ENCODE measurements at regions not wholly inside any gene's neighbourhood (a gene's known extent, or its start where the extent isn't known, plus 50 kb on each side); places are given as distances from the start of the nearest gene placed in this dataset.

DNA sequence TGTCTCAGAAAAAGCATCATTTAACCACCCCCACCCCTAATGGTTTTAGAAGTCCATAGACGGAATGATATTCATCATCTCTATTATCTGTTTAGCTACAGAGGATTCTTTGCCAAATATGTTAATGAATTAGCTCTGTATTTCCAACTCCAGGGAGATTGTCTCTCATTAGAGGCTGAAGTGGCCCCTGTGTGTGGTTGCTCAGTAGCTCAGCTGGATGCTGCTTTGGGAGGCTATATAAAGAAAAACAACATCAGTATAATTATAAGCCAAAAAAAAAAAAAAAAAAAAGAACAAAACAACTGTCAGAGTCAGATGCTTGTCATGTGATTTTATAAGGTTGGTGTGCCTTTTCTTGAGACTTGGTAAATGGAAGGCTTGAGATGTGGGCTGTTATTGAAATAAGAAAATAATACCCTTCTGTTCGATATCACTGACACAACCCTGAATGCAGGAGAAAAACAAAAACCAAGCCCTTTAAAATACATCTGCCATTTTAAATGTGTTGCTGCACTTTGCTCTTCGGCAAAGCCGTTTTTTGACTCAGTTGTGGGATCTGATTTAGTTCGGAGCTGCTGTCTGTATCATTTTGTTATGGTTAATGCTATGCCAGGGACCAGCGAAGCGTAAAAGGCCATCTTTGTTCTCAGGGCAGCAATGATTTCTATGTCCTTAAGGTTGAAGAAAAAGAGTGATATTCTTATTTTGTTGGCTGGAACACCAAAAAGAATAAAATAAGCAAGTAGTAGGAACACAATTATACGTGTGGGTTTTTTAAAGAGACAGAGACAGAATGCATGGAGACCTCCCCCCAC is 422.6 kb downstream of the QKI start:
- Histone ChIP-seq H3K27me3 (ENCODE audit: low read length) (no peaks in the 10 kb centered on the region), H3K9me3 (ENCODE audit: insufficient read depth, low read length) (peaks cover 6% of the 10 kb centered on the region; the same call in 1 of the 2 replicates), H3K4me3 (ENCODE audit: insufficient read depth, low read length, poor library complexity, severe bottlenecking) (no peak overlapping the region), H2AFZ (ENCODE audit: low read depth, low read length, severe bottlenecking) (no peak overlapping the region), H4K20me1 (ENCODE audit: low read depth, low read length) (no peaks in the 10 kb centered on the region), H3K9ac (ENCODE audit: low read length) (no peak overlapping the region), H3K79me2 (ENCODE audit: insufficient read depth, low read length) (no peaks in the 10 kb centered on the region), H3K27ac (ENCODE audit: low read depth, low read length) (no peak overlapping the region), H3K9me2 (replicated peaks; ENCODE audit: insufficient read depth, low read length) (no peaks in the 10 kb centered on the region), H3K36me3 (ENCODE audit: low read length) (no peaks in the 10 kb centered on the region), H3K4me2 (ENCODE audit: low read depth, low read length, poor library complexity, severe bottlenecking) (no peak overlapping the region), H3F3A (ENCODE audit: insufficient read depth) (no peaks in the 10 kb centered on the region)
- no peak for TF ChIP-seq CTCF (IDR thresholded peaks at IDR 0.05; ENCODE audit: insufficient read depth, low read length, poor library complexity, severe bottlenecking)
- no peak for TF ChIP-seq EZH2phosphoT487 (conservative IDR thresholded peaks at IDR 0.05; ENCODE audit: low read length)

DNA sequence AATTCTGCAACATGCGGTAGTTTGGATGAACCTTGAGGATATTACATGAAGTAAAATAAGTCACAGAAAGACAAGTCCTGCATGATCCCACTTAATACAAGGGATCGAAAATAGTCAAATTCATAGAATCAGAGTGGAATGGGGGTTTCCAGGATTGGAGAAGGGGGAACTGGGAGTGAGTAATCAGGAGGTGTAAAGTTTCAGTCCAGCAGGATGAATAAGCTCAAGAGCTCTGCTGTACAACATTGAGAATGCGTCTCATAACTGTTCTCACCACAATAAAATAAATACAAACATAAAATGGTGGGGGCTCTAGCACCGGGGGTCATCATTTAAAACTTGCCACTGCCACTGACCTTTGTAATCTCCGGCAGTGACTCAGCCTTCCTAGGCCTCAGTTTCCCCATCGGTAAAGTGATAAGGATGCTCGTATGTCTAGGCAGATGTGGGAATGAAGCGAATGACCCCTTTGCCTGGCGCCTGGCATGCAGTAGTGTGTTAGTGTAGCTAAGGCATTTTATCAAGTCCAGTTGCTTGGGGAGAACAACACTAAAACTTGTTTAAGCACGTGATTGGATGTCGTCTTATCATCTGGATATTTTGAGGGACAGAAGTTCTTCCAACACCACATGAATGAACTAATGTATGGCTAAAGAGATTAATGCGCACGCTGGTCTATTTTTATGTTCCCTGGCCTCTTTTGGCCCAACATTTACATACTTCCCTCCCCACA is 421.1 kb downstream of the QKI start:
- no peak overlapping the region for H2AFZ ChIP-seq (ENCODE audit: low read depth, low read length, severe bottlenecking)
- no peaks in the 10 kb centered on the region for H3K27me3 ChIP-seq (ENCODE audit: low read length)

DNA sequence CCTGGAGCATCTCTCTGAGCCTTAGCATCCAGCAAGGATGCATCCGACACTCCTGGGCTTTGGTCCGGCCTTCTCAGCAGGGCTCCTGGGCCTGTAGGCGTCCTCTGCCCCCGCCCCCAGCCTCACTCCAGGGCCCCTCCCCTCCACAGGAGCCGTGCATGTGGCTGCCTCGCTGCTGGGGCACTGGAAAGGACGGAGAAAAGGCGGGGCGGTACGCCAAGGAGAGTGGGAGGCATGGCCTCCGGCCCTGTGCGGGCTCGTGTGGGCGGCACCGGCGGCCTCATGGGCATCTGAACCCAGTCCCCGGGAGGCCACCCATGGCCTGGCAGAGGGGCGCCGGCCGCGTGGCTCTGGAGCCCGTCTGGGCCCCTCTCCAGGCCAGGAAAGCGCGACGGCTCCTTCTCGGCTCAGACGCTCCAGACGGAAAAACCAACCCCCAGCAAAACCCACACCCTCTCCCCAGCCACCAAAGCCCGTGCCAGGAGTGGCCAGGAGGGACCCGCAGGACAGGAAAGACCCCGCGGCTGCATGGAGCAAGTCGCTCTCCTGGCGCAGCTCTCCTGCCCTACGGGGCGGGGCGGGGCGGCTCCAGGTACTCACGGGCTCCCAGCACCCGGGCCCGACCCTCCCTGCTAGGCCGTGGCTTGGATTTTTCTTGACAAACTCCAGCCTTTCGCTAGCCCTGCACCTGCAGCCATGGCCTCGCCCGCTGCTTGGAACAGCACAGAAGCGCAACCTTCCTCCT is 419.9 kb downstream of the QKI start:
- Histone ChIP-seq H3K27me3 (ENCODE audit: low read length) (no peaks in the 10 kb centered on the region), H3K79me2 (ENCODE audit: insufficient read depth, low read length) (no peaks in the 10 kb centered on the region), H3K9ac (ENCODE audit: low read length) (no peak overlapping the region), H3K27ac (ENCODE audit: low read depth, low read length) (no peak overlapping the region), H3F3A (ENCODE audit: insufficient read depth) (no peaks in the 10 kb centered on the region), H3K4me2 (ENCODE audit: low read depth, low read length, poor library complexity, severe bottlenecking) (no peak overlapping the region), H2AFZ (ENCODE audit: low read depth, low read length, severe bottlenecking) (no peak overlapping the region), H3K9me2 (replicated peaks; ENCODE audit: insufficient read depth, low read length) (no peaks in the 10 kb centered on the region), H4K20me1 (ENCODE audit: low read depth, low read length) (no peaks in the 10 kb centered on the region), H3K36me3 (ENCODE audit: low read length) (no peaks in the 10 kb centered on the region), H3K9me3 (ENCODE audit: insufficient read depth, low read length) (no peaks in the 10 kb centered on the region), H3K4me3 (ENCODE audit: insufficient read depth, low read length, poor library complexity, severe bottlenecking) (no peak overlapping the region)
- TF ChIP-seq EZH2phosphoT487 (conservative IDR thresholded peaks at IDR 0.05; ENCODE audit: low read length) (no peak), CTCF (IDR thresholded peaks at IDR 0.05; ENCODE audit: insufficient read depth, low read length, poor library complexity, severe bottlenecking) (no peak)

More for the DNA sequence above, 421.1 kb downstream of the QKI start:
- H3K27ac ChIP-seq (ENCODE audit: low read depth, low read length), result no peak overlapping the region
- H3K4me2 ChIP-seq (ENCODE audit: low read depth, low read length, poor library complexity, severe bottlenecking), result no peak overlapping the region
- no peaks in the 10 kb centered on the region for H3K9me2 ChIP-seq (replicated peaks; ENCODE audit: insufficient read depth, low read length)
- H3K36me3 ChIP-seq (ENCODE audit: low read length), result no peaks in the 10 kb centered on the region
- no peaks in the 10 kb centered on the region for H4K20me1 ChIP-seq (ENCODE audit: low read depth, low read length)
- H3K9ac ChIP-seq (ENCODE audit: low read length), result no peak overlapping the region
- no peak overlapping the region for H3K4me3 ChIP-seq (ENCODE audit: insufficient read depth, low read length, poor library complexity, severe bottlenecking)
- H3K9me3 ChIP-seq (ENCODE audit: insufficient read depth, low read length), result no peaks in the 10 kb centered on the region
- H3F3A ChIP-seq (ENCODE audit: insufficient read depth), result no peaks in the 10 kb centered on the region
- H3K79me2 ChIP-seq (ENCODE audit: insufficient read depth, low read length), result no peaks in the 10 kb centered on the region
- TF ChIP-seq EZH2phosphoT487 (conservative IDR thresholded peaks at IDR 0.05; ENCODE audit: low read length), result no peak
- no peak for TF ChIP-seq CTCF (IDR thresholded peaks at IDR 0.05; ENCODE audit: insufficient read depth, low read length, poor library complexity, severe bottlenecking)
